HS-5 (cell line): ENCODE measurements at regions not wholly inside any gene's neighbourhood (a gene's known extent, or its start where the extent isn't known, plus 50 kb on each side); places are given as distances from the start of the nearest gene placed in this dataset.

ENCODE experiments used
- DNase-seq: peaks from one replicate; pipeline ENCODE4 v3.0.0-alpha.2; 2012; ENCODE audit warnings: low read depth

DNA sequence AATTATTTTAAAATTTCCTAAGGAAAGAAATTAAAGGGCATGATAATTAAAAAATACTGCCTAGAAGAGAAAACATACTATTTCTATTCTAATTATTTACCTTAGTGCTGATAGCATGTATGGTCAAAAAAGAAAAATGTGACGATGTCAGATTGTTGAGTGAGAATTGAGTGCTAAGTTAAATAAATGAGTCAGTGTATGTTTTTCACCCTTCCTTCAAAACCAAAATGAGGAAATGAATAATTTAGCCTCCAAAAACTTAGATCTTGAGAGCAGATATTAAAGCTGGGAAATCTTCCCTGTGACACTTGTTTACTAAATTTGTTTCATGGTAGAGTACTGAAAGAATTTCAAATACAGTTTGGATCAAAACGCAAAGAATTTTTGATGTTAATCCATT is 58.6 kb upstream of the NYAP2 start:
- no peak for DNase-seq

- DNase-seq: peak; percentile 61
Observed at GRCh38 chr2:225337183-225337582, 62.3 kb upstream of the NYAP2 start.

DNA sequence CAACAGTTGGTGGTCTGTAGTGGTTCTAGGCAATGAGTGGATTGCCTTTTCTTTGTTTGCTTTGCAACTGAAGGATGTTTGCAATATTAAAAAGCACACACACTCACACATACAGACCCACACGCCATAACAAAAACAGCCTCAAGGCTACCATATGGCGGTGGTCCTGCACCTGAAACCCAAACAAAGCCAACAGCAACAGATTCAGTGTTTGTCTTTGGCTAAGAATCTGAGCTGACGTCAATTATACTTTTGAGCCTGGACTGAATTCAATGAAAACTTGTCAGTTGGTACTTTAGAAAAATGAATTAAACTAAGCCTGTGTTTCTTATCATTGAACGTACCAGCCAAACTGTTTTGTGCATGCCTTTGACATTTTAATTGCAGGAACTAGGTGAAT is 65.0 kb upstream of the NYAP2 start:
- DNase-seq: no peak

GRCh38 chr2:225328192-225328591 is 71.3 kb upstream of the NYAP2 start:
- DNase-seq: no peak

- no peak for DNase-seq
Observed at GRCh38 chr2:225326969-225327368, 72.5 kb upstream of the NYAP2 start.

DNA sequence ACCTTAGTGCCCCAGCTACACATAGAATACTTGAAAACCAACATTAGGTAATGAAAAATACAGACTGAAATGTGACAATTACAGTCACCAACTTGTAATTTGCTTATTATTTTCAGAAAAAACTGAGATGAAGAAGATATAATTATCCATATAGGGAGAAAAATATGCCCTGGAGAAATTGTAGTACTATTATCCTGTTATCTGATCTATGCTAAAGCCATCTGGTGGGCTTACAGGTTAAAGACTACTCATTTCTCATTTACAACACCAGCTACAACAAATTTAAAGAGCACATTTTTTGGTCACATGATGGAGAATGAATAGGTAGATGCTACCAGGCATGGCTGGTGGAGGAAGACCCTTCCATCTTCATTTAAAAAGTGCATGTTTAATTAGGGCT is 79.6 kb upstream of the NYAP2 start:
- DNase-seq: no peak

DNA sequence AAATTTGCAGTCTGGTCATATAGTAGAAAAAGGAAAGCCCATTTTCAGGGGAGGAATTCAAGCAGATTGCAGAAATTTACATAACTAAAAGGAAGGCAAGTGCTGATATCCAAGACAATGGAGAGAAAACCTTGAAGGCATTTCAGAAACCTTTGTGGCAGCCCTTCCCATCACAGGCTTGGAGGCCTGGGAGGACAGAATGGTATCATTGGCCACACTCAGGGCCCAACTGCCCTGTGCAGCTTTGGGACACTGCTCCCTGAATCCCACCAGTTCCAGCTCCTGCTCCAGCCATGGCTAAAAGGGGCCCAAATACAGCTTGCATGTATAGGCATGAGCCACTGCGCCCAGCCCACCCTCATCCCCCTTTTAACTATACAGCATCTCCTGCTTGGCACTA is 81.1 kb upstream of the NYAP2 start:
- no peak for DNase-seq

DNA sequence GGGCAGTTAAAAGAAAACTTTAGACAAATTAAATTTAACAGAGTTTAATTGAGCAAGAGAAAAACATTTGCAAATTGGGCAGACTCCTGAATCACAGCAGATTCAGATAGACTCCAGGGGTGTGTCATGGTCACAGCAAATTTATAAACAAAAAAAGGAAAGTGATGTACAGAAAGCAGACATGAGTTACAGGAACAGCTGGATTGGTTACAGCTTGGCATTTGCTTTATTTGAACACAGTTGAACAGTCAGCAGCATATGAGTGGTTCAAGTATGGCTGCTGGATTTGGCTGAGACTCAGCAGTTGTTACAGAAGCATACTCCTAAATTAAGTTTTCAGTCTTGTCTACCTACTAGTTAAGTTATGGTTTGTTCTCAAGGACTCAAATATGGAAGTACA is 82.3 kb upstream of the NYAP2 start:
- no peak for DNase-seq

DNA sequence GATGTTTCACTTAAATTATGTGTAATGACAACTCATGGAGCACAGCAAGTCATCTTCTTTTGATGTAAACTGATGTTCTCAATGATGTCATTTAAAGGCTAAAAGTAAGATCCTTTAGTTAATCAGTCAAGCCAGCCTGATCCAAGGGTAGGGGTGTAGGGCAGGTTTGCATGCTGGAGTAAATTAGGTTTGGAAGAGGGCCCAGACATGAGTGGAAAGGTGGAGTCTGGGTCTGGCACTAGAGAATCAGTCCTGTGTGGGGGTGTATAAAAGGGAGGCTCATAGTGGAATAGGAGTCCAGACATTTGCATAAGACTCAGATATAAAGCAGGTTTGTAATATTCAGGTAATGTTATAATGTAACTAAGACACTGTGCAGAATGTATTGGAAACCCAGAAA is 88.8 kb upstream of the NYAP2 start:
- DNase-seq: no peak

- no peak for DNase-seq
Observed at GRCh38 chr2:225309516-225309915, 90.0 kb upstream of the NYAP2 start.

DNA sequence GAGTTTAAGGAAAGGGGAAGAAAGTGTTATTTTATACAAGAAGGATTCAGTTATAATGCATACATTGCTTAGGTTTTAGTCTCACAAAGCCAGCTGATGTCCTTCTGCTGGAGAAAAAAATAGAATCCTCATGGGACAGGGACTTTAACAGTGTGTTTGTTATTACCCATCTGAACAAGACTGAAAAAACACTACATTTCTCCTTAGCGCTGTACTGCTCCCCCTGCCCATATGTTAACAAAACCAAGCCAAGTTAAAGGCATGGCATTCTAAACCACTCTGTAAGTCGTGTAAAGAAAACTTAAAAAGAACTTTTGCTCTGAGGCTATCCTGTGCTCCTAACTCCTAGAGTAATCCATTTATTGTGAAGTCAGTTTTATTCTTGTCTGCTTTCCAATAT is 102.6 kb upstream of the NYAP2 start:
- no peak for DNase-seq

DNA sequence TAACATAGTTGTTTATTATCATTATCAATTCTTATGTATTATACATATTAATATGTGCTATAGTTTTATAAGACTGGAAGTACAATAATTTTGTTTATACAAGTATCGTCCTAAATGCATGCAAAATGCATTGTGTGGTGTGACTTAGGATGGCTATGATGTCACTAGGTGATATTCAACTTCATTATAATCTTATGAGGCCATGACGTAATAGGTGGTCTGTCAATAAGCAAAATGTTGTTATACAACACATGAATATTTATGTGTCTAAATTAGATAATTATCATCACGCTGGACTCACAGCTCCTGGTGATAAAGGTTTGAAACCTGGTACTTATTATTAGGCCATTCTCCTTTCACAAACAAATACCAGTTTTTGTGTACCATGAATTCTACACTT is 104.4 kb upstream of the NYAP2 start:
- no peak for DNase-seq

DNA sequence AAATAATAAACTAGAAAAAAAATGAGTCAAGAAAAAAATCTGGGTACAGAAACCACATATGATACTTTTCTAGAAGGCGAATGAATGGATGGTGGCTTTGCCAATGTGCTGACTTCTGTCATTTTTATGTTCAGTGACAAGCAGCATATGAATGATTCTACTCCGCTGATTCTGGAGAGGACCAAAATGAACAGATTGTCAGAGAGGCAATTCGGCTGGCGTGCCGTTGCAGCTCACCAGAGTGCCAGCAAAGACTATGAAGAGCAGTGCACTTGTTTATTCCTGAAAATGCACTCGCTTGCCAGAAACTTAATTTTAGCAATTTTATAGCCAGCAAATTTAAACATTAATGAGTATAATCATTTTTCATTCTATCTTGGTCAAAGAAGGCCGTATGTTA is 105.9 kb upstream of the NYAP2 start:
- DNase-seq: no peak

- no peak for DNase-seq
Observed at GRCh38 chr2:225290757-225291400, 108.6 kb upstream of the NYAP2 start.

- DNase-seq: no peak
Observed at GRCh38 chr2:225289659-225290058, 109.9 kb upstream of the NYAP2 start.

GRCh38 chr2:225288986-225289385 is 110.5 kb upstream of the NYAP2 start:
- DNase-seq: no peak

DNA sequence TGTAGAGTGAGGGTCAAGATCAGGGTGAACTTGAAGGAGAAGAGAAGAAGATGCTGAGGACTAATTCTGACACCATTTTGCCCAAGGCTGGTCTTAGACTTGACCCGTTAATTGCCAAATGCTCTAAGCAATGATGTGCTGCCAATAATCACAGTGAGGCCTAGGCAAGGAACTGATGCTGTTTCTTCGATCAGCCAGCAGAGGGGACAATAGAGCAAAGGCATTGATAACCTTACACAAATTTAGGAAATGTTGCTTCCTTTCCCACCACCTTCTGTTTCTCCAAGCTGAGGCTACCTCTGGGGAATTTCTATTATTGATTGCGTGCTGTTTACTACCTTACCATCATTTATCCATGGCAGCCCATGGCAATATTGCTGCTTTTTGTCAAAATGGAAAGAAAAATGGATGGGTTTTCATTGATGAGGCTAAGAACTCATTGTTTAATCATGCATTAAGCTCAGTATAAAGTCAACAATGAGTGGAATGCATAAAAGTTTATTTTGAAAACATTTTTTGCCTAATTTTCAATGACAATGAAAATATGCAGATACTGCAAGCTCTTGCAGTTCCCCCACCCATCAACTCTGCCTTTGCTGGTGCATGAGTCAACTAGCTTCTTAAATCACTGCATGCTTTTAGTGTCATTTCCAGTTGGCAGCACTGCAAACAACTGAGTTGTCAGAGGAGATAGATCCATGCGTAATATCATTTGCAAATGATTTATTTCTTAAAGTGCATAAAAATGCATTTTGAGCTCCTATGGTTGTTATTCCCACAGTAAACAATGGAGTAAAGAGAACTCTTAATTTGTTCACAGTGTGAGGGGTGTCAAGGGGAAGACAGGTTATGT is 116.4 kb upstream of the NYAP2 start:
- peak; percentile 16 for DNase-seq

GRCh38 chr2:225276207-225276606 is 123.3 kb upstream of the NYAP2 start:
- DNase-seq: no peak

- DNase-seq: no peak
Observed at GRCh38 chr2:225275443-225275842, 124.1 kb upstream of the NYAP2 start.

DNA sequence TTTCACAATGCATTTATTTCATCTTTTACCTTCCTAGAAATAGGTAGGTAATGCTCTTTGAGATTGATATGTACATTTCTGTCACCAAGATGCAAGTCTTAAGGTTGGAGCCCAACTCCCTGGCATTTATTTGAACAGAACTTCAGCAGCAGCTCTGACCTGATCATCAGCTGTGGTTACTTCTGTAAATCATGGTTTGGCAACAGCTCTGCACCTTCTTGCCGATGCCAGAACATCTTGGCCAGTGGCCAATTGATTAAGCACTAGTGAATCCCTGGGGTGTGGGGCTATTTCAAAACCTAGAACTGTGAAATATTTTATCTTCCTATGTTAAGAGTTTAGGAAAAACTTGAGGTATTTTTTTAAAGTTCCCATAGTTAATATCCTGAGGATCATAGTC is 124.8 kb upstream of the NYAP2 start:
- DNase-seq: peak; percentile 14

- no peak for DNase-seq
Observed at GRCh38 chr2:225272173-225272572, 127.3 kb upstream of the NYAP2 start.

DNA sequence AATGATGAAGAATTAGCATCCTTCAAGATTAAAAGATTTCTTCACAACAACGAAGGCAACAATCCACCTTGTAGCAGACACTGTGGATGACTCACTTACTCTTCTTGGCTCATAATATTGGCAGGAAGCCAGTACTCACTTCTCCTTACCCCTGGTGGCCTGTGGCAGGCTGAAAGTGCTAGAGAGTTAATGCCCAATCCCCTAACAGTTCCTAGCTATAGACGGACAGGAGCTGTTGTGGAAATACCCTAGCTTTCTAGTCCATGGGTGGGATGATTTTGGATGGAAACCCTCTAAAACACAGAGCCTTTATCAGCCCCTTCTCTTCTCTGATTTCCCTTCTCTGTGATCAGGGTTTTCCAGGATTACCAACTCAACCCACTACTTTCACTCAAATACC is 128.6 kb upstream of the NYAP2 start:
- peak; percentile 31 for DNase-seq

DNA sequence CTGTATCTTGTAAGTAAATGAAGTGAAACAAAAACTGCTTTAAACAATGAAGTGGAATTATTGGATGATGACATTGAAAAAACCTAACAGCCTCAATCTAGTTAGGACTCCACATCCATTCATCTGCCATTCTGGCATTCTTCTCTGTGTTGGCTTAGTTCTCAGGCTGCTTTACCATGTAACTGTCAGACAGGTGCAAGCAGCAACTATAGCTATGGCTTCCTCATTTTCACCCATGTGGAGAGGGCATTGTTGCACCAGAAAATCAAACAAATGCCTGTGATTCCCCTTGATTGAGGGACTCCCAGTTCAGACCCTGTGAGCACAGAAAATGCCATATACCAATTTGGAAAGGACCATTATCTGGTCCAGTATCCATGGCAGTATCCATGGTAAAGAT is 129.5 kb upstream of the NYAP2 start:
- DNase-seq: no peak

GRCh38 chr2:225254363-225254762 is 145.1 kb upstream of the NYAP2 start:
- no peak for DNase-seq
